ENCODE measurements at regions not wholly inside any gene's neighbourhood (a gene's known extent, or its start where the extent isn't known, plus 50 kb on each side); places are given as distances from the start of the nearest gene placed in this dataset.

GRCh38 chr11:8767466-8768142, 85.0 kb downstream of the RPL27A start:
- H3K9ac ChIP-seq (ENCODE audit: insufficient read depth, low read length): no peak overlapping the region
- H3K36me3 ChIP-seq (ENCODE audit: control insufficient read depth, insufficient read depth, low read length): no peaks in the 10 kb centered on the region
- no peak overlapping the region for H2AFZ ChIP-seq (ENCODE audit: low read length)
- peaks cover 33% of the 10 kb centered on the region for H3K4me1 ChIP-seq (ENCODE audit: control insufficient read depth, extremely low read depth, insufficient read depth, low read length)
- peak in 1 of 2 donors; percentile 88 for DNase-seq (ENCODE audit: low read depth in 2 of 2)
- no peaks in the 10 kb centered on the region for H3K27me3 ChIP-seq (ENCODE audit: control insufficient read depth, insufficient read depth, low read length)
- H3K4me3 ChIP-seq (replicated peaks in 1 of 4; ENCODE audit: control extremely low read depth in 1 of 4, insufficient read depth in 1 of 4, low read depth in 3 of 4, low read length in 4 of 4): no peak overlapping the region
- no peaks in the 10 kb centered on the region for H4K20me1 ChIP-seq (ENCODE audit: control insufficient read depth, extremely low read depth, insufficient read depth, low read length)
- peak overlapping the region; percentile 74 for H3K27ac ChIP-seq (ENCODE audit: insufficient read depth, low read length)
- no peaks in the 10 kb centered on the region for H3K9me3 ChIP-seq (ENCODE audit: control insufficient read depth, insufficient read depth, low read depth, low read length)
- peaks cover 14% of the 10 kb centered on the region for H3K79me2 ChIP-seq (ENCODE audit: control insufficient read depth, insufficient read depth, low read length)
- peak overlapping the region; percentile 54 for H3K4me2 ChIP-seq (ENCODE audit: extremely low read depth, insufficient read depth, low read length)
- TF ChIP-seq CTCF (conservative IDR thresholded peaks at IDR 0.05 in 1 of 2, IDR thresholded peaks at IDR 0.05 in 1 of 2; ENCODE audit: low read depth in 1 of 2, low read length in 2 of 2): no peak
- TF ChIP-seq EZH2 (IDR thresholded peaks at IDR 0.05; ENCODE audit: low read length, missing control alignments): no peak

GRCh38 chr11:8768625-8769333, 86.2 kb downstream of the RPL27A start:
- peak; percentile 74 to 89 for DNase-seq (ENCODE audit: low read depth in 2 of 2)
- H4K20me1 ChIP-seq (ENCODE audit: control insufficient read depth, extremely low read depth, insufficient read depth, low read length): no peaks in the 10 kb centered on the region
- no peaks in the 10 kb centered on the region for H3K27me3 ChIP-seq (ENCODE audit: control insufficient read depth, insufficient read depth, low read length)
- peak overlapping the region; percentile 74 for H3K27ac ChIP-seq (ENCODE audit: insufficient read depth, low read length)
- no peaks in the 10 kb centered on the region for H3K9me3 ChIP-seq (ENCODE audit: control insufficient read depth, insufficient read depth, low read depth, low read length)
- peaks cover 14% of the 10 kb centered on the region for H3K79me2 ChIP-seq (ENCODE audit: control insufficient read depth, insufficient read depth, low read length)
- H3K4me1 ChIP-seq (ENCODE audit: control insufficient read depth, extremely low read depth, insufficient read depth, low read length): peaks cover 41% of the 10 kb centered on the region
- H2AFZ ChIP-seq (ENCODE audit: low read length): no peak overlapping the region
- no peaks in the 10 kb centered on the region for H3K36me3 ChIP-seq (ENCODE audit: control insufficient read depth, insufficient read depth, low read length)
- no peak overlapping the region for H3K9ac ChIP-seq (ENCODE audit: insufficient read depth, low read length)
- no peak for TF ChIP-seq EZH2 (IDR thresholded peaks at IDR 0.05; ENCODE audit: low read length, missing control alignments)
- TF ChIP-seq CTCF (conservative IDR thresholded peaks at IDR 0.05 in 1 of 2, IDR thresholded peaks at IDR 0.05 in 1 of 2; ENCODE audit: low read depth in 1 of 2, low read length in 2 of 2): peak; percentile 29 to 43
- no peak overlapping the region for H3K4me2 ChIP-seq (ENCODE audit: extremely low read depth, insufficient read depth, low read length)
- H3K4me3 ChIP-seq (replicated peaks in 1 of 4; ENCODE audit: control extremely low read depth in 1 of 4, insufficient read depth in 1 of 4, low read depth in 3 of 4, low read length in 4 of 4): no peak overlapping the region

GRCh38 chr11:8772571-8773519, 90.3 kb downstream of the RPL27A start:
- Histone ChIP-seq H3K27me3 (ENCODE audit: control insufficient read depth, insufficient read depth, low read length) (no peaks in the 10 kb centered on the region), H3K79me2 (ENCODE audit: control insufficient read depth, insufficient read depth, low read length) (peaks cover 12% of the 10 kb centered on the region), H3K27ac (ENCODE audit: insufficient read depth, low read length) (peak overlapping the region; percentile 30), H3K9me3 (ENCODE audit: control insufficient read depth, insufficient read depth, low read depth, low read length) (no peaks in the 10 kb centered on the region), H3K4me1 (ENCODE audit: control insufficient read depth, extremely low read depth, insufficient read depth, low read length) (peaks cover 31% of the 10 kb centered on the region), H3K36me3 (ENCODE audit: control insufficient read depth, insufficient read depth, low read length) (no peaks in the 10 kb centered on the region), H3K4me2 (ENCODE audit: extremely low read depth, insufficient read depth, low read length) (no peak overlapping the region), H3K4me3 (replicated peaks in 1 of 4; ENCODE audit: control extremely low read depth in 1 of 4, insufficient read depth in 1 of 4, low read depth in 3 of 4, low read length in 4 of 4) (no peak overlapping the region), H4K20me1 (ENCODE audit: control insufficient read depth, extremely low read depth, insufficient read depth, low read length) (no peaks in the 10 kb centered on the region), H2AFZ (ENCODE audit: low read length) (no peak overlapping the region), H3K9ac (ENCODE audit: insufficient read depth, low read length) (no peak overlapping the region)
- TF ChIP-seq CTCF (conservative IDR thresholded peaks at IDR 0.05 in 1 of 2, IDR thresholded peaks at IDR 0.05 in 1 of 2; ENCODE audit: low read depth in 1 of 2, low read length in 2 of 2) (no peak), EZH2 (IDR thresholded peaks at IDR 0.05; ENCODE audit: low read length, missing control alignments) (no peak)
- DNase-seq (ENCODE audit: low read depth in 2 of 2): peak in 1 of 2 donors; percentile 43

Measured in fibroblast of lung (primary cell).